ENCODE measurements at regions not wholly inside any gene's neighbourhood (a gene's known extent, or its start where the extent isn't known, plus 50 kb on each side); places are given as distances from the start of the nearest gene placed in this dataset.
"Not testable (repeated sequence)": the region's sequence is repeated elsewhere in the genome, so short reads cannot be mapped to it uniquely, and the experiment has no call there.

GRCh38 chr6:18062733-18063132 is 59.7 kb downstream of the NHLRC1 start:
- no peak for DNase-seq

- DNase-seq, result no peak
Observed at GRCh38 chr6:18058429-18058828, 64.0 kb downstream of the NHLRC1 start.

GRCh38 chr6:18055714-18056382 is 66.6 kb downstream of the NHLRC1 start:
- no peak for DNase-seq

GRCh38 chr6:18055098-18055497 is 67.4 kb downstream of the NHLRC1 start:
- DNase-seq, result no peak

DNA sequence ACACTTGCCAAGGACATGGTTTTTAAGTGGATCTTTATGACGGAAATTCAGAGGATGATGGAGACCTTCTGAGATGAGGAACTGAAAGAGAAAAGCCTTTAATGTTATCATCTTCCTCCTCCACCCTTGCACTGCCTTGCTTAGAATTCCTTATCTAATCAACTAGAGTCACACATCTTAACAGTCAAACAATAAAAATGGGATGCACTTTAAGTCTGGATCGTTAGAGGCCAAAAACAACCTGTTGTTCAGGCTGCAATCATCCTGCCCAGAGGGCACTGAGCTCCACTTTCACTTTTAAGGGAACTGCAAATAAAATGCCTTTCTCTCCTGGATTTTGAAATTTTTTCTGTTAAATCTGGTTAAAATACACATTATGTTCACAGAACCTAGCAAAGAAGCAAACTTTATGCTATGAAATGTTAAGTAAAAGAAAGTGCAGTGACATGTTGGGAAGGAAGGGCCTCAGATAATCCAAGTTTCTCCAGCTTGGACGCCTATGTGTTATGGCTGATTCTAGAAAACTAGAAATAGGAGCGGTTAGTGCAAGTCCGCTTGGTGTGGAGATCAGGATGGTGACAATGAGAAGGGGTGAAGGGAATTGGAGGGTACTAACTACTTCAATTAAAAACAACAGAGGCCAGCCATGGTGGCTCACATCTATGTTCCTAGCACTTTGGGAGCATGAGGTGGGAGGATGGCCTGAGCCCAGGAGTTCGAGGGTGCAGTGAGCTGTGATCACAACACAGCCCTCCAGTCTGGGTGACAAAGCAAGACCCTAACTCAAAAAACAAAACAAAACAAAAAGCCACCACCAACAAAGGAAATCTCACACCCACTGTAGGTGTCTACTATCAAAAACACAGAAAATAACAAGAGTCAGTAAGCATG is 66.4 kb upstream of the KIF13A start:
- DNase-seq, result no peak

GRCh38 chr6:18053078-18053477 is 65.6 kb upstream of the KIF13A start:
- no peak for DNase-seq

DNA sequence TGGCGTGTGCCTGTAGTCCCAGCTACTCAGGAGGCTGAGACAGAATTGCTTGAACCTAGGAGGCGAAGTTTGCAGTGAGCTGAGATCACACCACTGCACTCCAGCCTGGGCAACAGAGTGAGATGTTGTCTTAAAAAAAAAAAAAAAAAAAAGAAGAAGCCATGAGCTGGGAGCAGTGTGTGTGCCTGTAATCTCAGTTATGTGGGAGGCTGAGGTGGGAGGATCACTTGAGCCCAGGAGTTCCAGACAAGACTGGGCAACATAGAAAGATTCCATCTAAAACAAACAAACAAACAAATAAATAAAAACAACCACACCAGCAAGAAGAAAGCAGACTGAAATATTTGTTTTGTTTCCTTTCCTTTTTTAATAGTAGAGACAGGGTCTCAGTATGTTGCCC is 62.2 kb upstream of the KIF13A start:
- no peak for DNase-seq

DNA sequence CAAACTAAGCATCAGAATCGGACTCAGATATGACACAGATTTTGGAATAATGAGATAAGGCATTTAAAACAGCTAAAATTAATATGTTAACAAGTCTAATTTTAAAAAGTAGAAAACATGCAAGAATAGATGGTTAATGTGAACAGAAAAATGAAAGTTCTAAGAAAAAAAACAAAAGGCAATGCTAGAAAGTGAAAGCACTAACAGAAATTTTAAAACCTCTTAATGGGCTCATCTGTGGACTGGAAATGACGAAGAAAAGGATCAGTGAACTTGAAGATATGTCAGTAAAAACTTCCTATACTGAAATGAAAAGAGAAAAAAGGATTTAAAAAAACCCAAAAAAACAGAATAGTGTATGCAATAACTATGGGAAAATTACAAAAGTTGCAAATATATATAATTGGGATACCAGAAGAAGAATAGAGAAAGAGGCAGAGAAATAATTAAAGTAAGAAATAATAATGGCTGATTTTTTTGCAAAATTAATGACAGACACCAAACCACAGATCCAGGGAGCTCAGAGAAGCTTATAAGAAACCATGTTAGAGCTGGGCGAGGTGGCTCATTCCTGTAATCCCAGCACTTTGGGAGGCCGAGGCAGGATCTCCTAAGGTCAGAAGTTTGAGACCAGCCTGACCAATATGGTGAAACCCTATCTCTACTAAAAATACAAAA is 61.7 kb upstream of the KIF13A start:
- no peak for DNase-seq

DNA sequence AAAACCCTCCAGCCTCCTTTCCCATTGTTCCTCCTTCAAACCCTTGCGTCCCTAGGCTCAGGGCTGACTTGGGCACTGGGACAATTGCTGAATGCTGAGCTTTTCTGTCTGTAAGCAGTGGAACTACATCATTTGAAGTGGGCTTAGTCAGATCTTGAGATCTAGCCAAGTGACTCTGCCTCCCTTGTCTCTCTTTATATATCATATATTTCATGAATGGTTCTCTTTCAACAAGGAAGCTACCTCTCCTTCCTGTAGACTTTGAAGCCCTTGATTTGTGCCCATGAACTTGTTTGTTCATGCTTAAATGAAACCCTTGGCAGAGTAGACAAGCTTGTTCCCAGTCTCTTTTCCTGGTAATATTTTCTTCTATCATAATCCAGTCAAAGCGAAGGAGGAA is 60.0 kb upstream of the KIF13A start:
- DNase-seq, result peak; percentile 26

- no peak for DNase-seq
Observed at GRCh38 chr6:18045507-18045906, 58.1 kb upstream of the KIF13A start.

- DNase-seq, result no peak
Observed at GRCh38 chr6:18044108-18044783, 56.8 kb upstream of the KIF13A start.

- no peak for DNase-seq
Observed at GRCh38 chr6:18042536-18043145, 55.2 kb upstream of the KIF13A start.

DNA sequence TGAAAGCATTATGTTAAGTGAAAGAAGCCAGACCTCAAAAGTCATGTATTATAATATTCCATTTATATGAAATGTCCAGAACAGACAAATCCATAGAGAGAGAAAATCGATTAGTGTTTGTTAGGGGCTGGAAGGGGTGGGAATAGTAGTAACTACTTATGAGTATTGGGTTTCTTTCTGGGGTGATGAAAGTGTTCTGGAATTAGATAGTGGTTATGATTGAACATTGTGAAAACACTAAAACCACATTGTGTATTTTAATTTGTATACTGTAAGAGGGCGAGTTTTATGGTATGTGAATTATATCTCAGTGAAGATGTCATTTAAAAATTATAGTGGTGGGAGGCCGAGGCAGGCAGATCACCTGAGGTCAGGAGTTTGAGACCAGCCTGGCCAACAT is 52.0 kb upstream of the KIF13A start:
- peak; percentile 29 for DNase-seq

DNA sequence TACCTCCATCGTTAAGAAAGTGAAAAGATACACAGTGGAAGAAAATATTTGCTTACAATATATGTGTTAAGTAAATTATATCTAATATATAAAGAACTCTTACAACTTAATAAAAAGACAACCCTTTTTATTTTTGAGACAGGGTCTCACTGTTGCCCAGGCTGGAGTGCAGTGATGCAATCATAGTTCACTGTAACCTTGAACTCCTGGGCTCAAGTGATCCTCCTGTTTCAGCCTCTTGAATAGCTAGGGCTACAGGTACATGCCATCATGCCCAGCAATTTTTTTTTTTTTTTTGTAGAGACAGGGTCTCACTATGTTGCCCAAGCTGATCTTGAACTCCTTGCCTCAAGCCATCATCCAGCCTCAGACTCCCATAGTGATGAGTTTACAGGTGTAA is 50.8 kb upstream of the KIF13A start:
- not testable (repeated sequence) for DNase-seq
